Hematopoietic multipotent progenitor cell treated with erythropoietin and hydrocortisone succinate and interleukin-3 and kit ligand, for 8 days (in vitro differentiated cells): ENCODE measurements at regions not wholly inside any gene's neighbourhood (a gene's known extent, or its start where the extent isn't known, plus 50 kb on each side); places are given as distances from the start of the nearest gene placed in this dataset.

Experiments used
- DNase-seq: peaks from one replicate; pipeline ENCODE4 v3.0.0-alpha.2; 2015

- no peak for DNase-seq
Observed at GRCh38 chr10:78752221-78752620, 316.5 kb upstream of the ZMIZ1 start.

DNA sequence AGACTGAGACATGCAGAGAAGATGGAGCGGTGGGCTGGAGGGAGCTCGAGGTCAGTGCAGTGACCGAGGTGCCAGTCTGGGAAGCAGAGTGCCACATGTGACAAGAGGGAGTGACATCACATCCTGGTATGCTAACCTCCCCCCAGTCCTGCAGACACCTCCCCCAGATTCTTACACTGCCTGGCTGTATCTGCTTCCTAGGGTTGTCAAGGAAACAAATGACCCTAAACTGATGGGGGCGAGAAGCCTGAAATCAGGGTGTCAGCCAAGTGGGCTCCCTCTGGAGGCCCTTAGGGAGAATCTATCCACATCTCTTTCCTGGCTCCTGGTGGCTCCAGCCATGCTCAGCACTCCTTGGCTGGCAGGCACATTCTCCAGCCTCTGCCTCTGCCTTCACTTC, 316.1 kb upstream of the ZMIZ1 start:
- no peak for DNase-seq

GRCh38 chr10:78754269-78755062, 314.3 kb upstream of the ZMIZ1 start:
- no peak for DNase-seq

DNA sequence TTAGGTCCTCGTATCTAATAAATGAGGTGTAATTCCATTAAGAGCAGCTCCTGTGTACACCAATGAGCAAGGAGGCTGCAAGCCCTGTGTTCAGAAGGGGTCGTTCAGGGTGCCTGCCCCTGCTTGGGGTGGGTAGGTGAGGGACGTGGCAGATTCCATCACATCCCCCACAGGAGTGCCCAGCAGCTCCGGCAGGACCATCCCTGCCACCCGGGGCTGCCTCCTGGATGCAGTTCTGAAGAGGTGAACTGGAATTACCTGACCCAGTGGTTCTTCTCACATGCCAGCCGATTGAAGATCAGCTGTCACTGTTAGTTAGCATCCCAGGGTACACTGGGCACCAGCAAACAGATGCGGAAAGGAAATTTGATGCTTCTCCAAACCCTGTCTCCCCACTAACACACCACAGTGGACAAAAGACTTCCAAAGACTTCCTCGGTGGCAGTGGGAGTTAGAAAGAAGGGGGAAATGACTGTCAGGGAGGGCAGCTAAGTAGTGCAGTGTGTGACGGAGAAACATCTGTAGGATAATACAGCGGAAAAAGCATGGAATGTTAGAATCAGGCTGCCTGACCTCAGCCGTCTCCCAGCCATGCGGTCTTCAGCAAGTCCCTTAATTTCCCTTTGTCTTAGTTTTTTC, 313.6 kb upstream of the ZMIZ1 start:
- DNase-seq: no peak

GRCh38 chr10:78755877-78756455, 312.8 kb upstream of the ZMIZ1 start:
- DNase-seq: no peak

- DNase-seq: peak; percentile 10
Observed at GRCh38 chr10:78756604-78757343, 312.0 kb upstream of the ZMIZ1 start.

DNA sequence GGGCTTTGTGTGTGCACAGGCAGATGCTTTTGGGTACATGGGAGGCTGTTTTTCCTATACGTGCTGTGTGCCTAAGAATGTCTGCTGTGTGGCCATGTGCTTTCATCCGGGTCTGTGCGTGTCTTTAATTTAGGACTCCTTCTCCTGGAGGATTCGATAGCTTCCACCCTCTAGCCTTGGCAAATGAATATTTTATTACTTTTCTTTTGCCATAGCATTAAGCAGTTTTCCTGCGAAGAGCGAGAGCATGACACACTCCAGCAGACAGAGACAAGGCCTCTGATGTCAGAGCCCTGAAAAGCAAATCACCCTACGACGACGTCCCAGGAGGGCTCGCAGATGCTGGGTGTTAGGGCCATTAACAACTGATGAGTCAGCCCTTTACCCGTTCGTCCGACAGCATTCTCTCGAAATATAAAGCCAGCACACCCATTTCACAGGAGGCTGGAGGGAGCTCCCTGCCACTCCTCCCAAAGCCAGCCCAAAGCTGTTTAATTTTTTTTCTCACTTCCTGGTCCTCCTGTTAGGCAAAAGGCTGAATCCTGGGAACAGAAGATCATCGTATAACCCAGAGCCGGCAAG, 311.3 kb upstream of the ZMIZ1 start:
- DNase-seq: no peak

DNA sequence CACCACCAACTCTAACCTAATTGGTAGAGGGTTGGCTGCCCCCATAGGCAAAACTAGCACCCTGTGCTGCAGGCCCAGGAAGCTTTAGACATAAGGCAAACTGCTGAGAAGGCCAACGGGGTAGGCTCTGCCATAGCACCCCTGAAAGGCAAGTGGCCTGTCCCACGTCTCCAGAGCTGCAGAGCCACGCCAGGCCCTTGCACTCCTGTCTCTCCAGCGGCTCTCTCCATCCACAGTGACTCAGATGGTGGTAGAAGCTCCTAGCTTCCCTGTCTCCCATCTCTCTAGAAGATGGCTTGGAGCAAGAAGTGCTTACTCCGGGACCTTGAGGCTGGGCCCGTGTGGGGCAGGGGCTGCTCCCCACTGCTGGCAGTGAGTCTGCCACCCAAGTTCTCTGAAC, 310.6 kb upstream of the ZMIZ1 start:
- no peak for DNase-seq

DNA sequence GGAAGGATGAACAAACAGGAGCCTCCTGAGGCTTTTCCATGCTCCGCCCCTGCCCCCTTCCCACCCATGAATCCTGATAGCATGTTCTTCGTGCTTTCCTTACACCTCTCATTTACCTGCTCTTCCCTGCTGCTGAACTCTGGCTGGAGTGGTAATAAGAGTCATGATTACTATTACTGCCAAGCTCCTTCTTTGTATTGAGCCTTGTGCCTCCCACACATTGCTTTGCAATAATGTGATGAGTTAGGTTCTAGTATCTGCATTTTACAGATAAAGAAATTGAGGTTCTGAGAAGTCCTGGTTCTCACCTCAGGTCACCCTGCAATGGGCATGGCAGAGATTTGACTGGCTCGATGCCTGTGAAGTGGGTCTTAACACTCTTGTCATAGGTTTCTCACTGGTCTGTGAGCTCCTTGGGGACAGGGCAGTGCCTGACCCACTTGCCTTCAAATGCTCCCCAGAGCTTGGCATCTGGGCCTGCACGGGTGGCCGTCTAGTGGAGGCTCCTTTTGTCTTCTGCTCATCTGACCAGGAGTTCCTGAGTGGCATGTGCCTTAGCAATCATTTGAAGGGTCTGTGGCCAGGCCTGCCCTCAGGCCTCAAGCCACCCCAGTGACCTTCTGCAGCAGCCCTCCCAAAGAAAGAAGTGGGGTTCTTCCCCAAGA, 309.2 kb upstream of the ZMIZ1 start:
- DNase-seq: peak; percentile 4

GRCh38 chr10:78760463-78761310, 308.1 kb upstream of the ZMIZ1 start:
- no peak for DNase-seq

DNA sequence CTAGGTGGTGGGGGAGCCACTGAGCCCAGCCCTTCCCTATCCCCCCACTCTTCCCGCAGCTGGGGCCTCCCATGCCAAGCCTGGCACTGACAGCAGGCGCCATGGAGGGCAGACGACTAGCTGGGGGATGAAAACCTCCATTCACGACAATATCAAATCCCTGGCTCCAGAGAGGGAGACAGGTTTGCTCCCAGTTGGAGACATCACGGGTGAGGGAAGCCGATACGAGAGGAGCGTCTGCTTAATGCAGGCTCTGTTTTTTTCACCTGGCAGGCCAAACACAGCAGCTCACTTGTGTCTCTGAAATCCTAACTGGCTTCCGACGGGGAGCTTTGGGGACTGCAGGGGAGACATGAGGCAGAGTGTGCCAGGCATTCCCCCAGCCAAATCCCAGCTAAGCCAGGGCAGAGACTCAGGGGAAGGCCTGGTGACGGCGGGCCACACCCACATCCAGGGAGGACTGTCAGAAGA, 307.4 kb upstream of the ZMIZ1 start:
- no peak for DNase-seq

DNA sequence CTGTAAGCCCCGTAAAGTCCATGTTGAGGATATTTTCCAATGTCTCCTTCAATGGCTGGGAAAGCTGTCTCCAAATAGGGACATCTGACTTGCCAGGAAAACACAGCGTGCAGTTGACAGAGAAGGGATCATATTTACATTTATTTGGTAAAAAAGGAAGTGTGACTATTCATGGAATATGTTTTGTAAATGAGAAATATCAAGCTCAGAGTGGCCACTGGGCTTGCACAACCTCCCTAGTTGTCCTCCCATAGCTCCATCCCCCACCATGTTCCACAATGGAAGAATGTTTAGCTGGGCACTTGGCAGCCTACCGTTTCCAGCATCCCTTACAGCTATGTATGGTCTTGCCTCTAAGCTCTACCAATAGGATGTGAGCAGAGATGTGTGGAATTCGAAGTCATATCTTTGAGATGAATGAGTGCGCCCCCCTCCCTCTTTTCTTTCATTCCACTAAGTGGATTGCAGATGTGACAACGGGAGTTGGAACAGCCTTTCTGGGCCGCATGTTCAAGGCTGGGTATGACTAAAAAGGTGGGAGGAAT, 306.6 kb upstream of the ZMIZ1 start:
- no peak for DNase-seq

DNA sequence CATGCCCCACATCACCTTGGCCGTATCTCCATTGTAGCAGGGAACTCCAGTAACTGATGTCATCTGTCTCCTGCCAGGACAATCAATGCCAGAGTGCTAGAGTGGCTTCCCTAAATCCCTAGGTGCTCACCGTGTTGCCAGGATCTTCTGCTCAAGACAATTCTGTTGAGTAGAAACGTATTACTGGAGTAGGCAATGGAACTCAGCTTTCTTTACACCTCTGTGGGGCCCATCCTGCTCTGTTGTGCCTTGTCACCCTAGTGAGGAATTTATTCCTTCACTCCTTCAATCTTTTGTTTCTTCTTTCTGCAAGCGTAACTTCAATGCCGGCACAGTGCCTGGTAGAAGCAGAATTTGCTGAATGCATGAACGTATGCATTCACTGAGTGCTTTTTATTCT, 305.5 kb upstream of the ZMIZ1 start:
- no peak for DNase-seq

DNA sequence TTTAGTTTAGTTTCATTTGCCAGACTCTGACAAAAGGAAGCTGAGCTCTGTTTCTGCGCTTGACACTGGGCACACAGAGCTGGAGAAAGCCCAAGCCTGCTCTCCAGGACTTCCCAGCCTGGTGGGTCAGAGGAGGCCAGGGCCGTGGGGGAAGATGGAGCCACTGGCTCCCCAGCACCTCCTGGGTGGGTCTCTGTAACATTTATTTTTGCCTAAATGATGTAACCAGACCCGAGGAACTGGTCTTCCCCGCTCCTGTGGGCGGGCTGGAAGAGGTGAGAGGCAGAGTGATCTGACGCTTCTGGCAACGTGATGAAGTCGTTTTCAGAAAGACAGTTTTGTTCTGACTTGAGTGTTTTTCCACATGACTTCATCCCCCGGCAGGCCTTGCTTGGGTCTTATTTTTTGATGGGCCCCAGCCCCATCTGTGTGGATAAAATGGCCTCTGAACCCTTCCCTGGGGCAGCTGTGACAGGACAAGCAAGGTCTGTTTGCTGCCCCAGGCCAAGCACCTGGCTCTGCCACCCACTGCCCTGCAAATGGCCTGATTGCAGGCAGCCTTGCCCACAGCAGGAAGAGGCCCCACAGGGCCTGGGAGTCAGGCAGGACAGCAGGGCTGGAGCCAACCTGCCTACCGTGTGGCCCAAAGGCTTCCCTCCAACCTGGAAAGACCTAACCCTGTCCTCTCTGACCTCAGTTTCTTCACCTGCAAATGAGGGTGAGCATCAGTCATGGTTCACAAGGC, 304.9 kb upstream of the ZMIZ1 start:
- DNase-seq: no peak

DNA sequence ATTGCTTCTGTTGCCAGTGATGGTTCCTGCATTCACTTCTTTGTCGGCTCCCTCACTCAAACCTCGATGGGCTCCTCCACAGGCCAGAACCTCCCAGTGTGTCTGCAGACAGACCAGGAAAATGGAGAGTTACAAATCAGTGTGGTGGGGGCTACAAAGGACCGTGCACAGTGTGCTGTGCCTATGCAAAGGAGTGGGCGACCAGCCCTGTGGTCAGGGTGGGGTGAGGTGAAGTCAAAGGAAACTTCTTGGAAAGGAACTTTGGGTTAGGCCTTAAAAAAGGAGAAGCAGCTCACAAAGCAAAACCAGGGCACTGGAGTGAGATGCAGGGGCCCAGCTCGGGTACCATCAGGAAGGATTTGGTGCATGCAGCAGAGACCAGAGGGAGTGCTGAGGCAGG, 304.3 kb upstream of the ZMIZ1 start:
- DNase-seq: no peak

DNA sequence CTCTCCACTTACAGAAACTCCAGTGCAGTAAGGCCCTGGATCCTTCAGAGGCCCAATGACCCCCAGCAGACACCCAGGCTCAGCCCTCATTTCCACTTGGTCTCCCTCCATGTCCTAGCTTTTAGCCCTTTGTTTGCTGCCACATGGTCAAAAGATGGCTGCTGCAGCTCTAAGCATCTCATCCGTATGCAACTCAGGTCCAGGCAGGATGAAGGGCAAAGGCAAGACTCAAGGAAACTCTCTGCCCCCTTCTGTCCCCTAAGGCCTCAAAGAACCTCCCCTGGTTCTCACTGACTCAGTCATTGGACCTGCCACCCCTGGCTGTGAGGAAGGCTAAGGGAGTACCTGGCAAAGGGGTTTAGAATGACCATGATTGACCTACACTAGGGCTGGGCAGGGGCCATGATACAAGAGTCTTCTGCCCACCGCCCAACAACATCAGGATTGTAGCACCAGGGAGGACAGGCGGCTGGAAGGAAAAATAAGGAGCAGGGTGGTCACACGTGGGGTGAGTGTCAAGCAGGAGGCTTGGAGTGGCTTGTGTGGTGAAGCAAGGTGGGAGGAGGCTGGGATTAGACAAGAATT, 303.8 kb upstream of the ZMIZ1 start:
- no peak for DNase-seq

DNA sequence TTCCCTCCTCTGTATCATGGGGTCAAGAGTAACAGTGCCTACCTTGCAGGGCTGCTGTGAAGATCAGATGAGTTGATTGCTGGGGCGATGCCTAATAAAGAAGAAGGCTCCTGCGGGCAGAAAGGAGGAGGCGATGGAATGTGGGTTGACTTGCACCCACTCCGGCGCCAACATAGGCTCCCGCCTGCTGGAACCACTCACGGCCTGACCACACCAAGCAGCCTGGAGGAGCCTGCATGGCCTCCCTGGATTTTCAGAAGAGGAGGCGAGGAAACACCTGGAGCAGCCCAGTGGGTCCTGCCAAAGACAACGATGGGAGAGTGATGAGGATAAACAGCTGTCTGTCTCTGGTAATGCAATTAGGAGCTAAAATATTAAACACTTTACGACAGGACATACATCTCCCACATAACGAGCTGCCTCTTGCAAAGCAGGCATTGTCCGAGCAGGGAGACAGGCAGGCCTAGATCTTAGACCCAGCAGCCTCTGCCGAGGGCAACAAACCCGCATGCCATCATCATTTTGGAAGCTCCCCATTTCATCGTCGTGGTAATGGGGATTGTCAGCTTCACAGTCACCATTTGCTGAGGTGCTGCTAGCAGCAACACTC, 302.9 kb upstream of the ZMIZ1 start:
- DNase-seq: no peak

GRCh38 chr10:78766603-78767002, 302.2 kb upstream of the ZMIZ1 start:
- DNase-seq: no peak

DNA sequence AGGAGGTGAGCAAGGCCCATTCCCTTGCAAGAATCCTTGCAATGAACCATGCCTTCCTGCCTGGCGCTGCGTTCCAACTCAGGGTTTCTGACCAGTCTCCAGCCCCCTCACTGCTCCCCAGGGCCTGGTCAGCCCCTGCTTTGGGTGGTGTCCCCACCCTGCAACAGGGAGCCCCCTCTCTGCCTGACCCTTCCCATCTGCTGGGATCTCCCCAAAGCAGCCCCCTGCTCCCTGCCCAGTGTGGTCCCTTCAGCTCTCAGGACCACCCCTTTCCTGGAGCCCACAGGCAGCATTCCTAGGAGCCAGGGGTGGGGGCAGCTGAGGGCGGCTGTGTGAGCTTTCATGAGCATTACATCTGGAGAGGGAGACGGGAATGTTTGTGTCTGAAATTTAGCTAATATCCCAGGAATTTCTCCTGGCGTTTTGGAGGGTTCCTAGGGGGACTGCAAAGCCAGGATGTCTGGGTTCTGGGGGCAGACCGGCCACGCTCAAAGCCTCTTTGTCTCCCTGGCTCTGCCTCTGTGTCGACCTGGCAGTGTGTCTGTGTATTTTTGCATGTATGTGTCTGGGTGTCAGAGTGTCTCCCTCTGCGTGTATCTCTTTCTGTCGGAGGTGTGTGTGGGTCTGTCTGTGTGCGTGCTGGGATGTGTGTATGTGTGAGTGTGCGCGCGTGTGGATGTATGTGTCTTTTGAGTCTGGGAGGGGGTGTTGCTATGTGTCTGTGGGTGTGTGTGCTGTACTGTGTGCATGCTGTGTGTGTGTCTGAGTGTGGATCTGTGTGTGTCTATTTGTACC, 300.5 kb upstream of the ZMIZ1 start:
- DNase-seq: no peak
